Testis (tissue), 2 donors: ENCODE measurements at regions not wholly inside any gene's neighbourhood (a gene's known extent, or its start where the extent isn't known, plus 50 kb on each side); places are given as distances from the start of the nearest gene placed in this dataset.
A peak's percentile ranks its signal among the peaks of the same experiment; 100 is the strongest.
"Not testable (repeated sequence)": the region's sequence is repeated elsewhere in the genome, so short reads cannot be mapped to it uniquely, and the experiment has no call there.

Source experiments
- DNase-seq: peaks from one replicate; pipeline ENCODE4 v3.0.0-alpha.2; 2019
- H3K27ac ChIP-seq, 2 donors: fragments of 200-600 bp; sonication (generic); one replicate each; pipeline ENCODE4 v1.5.1; 2019
- H3K27me3 ChIP-seq: fragments of 200-600 bp; sonication (generic); one replicate; pipeline ENCODE4 v1.5.1; 2019
- H3K36me3 ChIP-seq: fragments of 200-600 bp; sonication (generic); one replicate; pipeline ENCODE4 v1.5.1; 2017; ENCODE audit warnings: low read depth; ENCODE audit errors: missing control alignments
- H3K4me1 ChIP-seq: fragments of 200-600 bp; sonication (generic); one replicate; pipeline ENCODE4 v1.5.1; 2019
- H3K4me3 ChIP-seq, 2 donors: fragments of 200-600 bp; sonication (generic); one replicate each; pipeline ENCODE4 v1.5.1; 2017 to 2019
- H3K9me3 ChIP-seq: fragments of 200-600 bp; sonication (generic); one replicate; pipeline ENCODE4 v1.5.1; 2017
- POLR2A ChIP-seq: fragments of 450-650 bp; IDR thresholded peaks from one replicate; pipeline ENCODE4 v1.6.1; 2017; ENCODE audit warnings: antibody characterized with exemption, mild to moderate bottlenecking, moderate library complexity
- WGBS, 2 donors: methylation state at CpG; one replicate each; pipeline ENCODE4 v1.1.5; 2018; 5-methylcytosine and 5-hydroxymethylcytosine counted together
- intact Hi-C: fragments of 100-400 bp; cut with DNase I; formaldehyde crosslinking; loops from one replicate; pipeline ENCODE4 v1.15.1; 2023; ENCODE audit warnings: low total_unique reads
- TF ChIP-seq, protein P1 (sequence below), 3 experiments: fragments of 450-650 bp in 2 of 3; fragments of 200-600 bp in 1 of 3; sonication (generic) in 1 of 3; IDR thresholded peaks; one replicate each; pipeline ENCODE4 v1.5.1; 2016 to 2019; ENCODE audit warnings: antibody characterized with exemption in 3 of 3, mild to moderate bottlenecking in 2 of 3, moderate library complexity in 1 of 3

DNA sequence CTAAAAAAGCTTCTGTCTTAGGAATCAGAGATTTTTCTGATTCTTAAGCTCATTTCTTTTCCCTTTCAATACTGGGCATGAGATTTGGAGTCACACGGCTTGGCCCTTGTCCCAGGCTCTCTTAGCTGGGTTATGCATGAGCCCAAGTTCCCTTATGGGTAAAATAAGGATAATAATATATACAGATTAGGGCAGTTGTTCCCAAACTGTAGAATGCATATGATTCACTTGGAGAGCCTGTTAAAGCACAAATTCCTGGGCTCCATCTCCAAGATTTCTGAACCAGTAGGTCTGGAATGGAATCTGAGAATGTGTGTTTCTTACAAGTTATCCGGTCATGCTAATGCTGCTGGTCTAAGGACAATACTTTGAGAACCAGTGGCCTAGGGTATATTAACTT, 154.0 kb downstream of the REEP3 start:
- no peaks in the 10 kb centered on the region for H3K27me3 ChIP-seq
- peak; percentile 28 for DNase-seq
- no peak overlapping the region for H3K27ac ChIP-seq
- no peak overlapping the region for H3K4me3 ChIP-seq
- peaks cover 20% of the 10 kb centered on the region for H3K4me1 ChIP-seq
- TF ChIP-seq, protein P1, sequence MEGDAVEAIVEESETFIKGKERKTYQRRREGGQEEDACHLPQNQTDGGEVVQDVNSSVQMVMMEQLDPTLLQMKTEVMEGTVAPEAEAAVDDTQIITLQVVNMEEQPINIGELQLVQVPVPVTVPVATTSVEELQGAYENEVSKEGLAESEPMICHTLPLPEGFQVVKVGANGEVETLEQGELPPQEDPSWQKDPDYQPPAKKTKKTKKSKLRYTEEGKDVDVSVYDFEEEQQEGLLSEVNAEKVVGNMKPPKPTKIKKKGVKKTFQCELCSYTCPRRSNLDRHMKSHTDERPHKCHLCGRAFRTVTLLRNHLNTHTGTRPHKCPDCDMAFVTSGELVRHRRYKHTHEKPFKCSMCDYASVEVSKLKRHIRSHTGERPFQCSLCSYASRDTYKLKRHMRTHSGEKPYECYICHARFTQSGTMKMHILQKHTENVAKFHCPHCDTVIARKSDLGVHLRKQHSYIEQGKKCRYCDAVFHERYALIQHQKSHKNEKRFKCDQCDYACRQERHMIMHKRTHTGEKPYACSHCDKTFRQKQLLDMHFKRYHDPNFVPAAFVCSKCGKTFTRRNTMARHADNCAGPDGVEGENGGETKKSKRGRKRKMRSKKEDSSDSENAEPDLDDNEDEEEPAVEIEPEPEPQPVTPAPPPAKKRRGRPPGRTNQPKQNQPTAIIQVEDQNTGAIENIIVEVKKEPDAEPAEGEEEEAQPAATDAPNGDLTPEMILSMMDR (IDR thresholded peaks at IDR 0.05), result no peak
- no peak for TF ChIP-seq POLR2A
- 75 to 77% methylated on average over 2 of the region's 2 CpGs for WGBS, 2 donors
- intact Hi-C loops, result no loop called here
- H3K36me3 ChIP-seq, result no peaks in the 10 kb centered on the region
- H3K9me3 ChIP-seq, result no peaks in the 10 kb centered on the region

DNA sequence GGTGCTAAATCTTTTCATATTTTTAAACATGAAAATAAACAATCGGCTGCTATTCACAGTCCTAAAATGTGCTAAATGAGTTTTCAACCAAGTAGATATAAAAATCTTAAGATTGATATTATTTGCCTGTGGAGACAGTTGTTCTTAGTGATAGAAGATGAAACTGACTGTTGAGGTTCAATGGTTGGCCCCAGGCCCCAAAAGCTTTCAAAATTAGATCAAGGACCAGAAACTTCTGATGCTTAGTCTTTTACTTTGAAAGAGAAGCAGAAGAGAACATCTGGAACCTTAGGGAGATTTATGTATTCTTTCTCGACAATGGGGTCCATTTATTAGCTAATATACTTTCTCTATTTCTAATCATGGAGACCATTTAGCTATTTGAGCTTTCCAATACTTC, 155.8 kb downstream of the REEP3 start:
- H3K27me3 ChIP-seq, result no peaks in the 10 kb centered on the region
- H3K9me3 ChIP-seq, result no peaks in the 10 kb centered on the region
- DNase-seq, result no peak
- WGBS, 2 donors, result 76 to 78% methylated on average over 2 of the region's 2 CpGs
- H3K4me3 ChIP-seq, result no peak overlapping the region
- H3K27ac ChIP-seq, result no peak overlapping the region
- peaks cover 16% of the 10 kb centered on the region for H3K4me1 ChIP-seq
- TF ChIP-seq, protein P1 (IDR thresholded peaks at IDR 0.05), result no peak
- no peak for TF ChIP-seq POLR2A
- no peaks in the 10 kb centered on the region for H3K36me3 ChIP-seq
- intact Hi-C loops, result no loop called here

DNA sequence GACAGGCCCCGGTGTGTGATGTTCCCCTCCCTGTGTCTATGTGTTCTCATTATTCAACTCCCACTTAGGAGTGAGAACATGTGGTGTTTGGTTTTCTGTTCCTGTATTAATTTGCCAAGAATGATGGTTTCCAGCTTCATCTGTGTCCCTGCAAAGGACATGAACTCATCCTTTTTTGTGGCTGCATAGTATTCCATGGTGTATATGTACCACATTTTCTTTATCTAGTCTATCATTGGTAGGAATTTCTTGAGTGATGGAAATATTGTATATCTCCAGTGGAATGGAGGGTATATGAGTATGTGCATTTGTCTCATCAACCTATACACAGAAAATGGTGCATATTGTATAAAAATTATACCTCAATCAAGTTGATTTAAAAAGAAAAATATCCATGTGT, 159.3 kb downstream of the REEP3 start:
- intact Hi-C loops, H3K36me3 ChIP-seq, H3K4me3 ChIP-seq, H3K27me3 ChIP-seq, DNase-seq, H3K27ac ChIP-seq, H3K9me3 ChIP-seq: not testable (repeated sequence)
- peaks cover 11% of the 10 kb centered on the region for H3K4me1 ChIP-seq
- 71 to 73% methylated on average over 1 of the region's 1 CpG for WGBS, 2 donors

DNA sequence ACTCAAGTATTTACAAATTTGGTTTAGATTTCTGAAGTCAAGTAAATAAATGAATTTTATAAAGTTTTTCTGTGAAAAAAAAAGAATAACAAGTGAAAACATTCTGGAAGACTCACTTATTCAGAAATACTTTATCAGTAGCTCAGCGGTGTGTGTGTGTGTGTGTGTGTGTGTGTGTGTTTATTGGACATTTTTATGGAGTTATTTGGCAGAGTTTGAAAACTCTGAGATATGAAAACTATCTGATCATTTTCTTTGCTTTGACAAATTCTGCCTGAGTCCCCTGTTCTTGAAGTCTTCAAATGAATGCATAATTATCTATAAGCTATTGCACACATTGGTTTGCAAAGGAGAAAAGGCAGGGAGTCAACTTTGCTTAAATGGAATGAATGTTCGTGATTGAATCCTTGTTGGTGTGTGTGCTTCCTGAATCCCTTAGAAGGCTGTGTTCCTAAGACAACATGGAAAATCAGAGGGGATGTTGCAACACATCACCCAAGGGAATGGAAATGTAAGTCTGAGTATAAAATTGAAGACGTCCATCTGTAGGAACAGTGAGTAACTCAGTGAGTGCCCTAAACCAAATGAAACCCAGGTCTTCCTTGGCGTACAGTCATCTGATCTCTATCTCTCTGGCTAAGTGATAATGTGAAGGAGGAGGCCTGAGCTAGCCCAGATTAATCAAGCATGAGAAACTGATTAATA, 160.9 kb downstream of the REEP3 start:
- DNase-seq, result peak; percentile 70
- Histone ChIP-seq H3K4me3 (no peak overlapping the region), H3K4me1 (peaks cover 11% of the 10 kb centered on the region), H3K9me3 (no peaks in the 10 kb centered on the region), H3K36me3 (no peaks in the 10 kb centered on the region), H3K27me3 (no peaks in the 10 kb centered on the region), H3K27ac (peak overlapping the region in 1 of 2 donors; percentile 9)
- 34 to 36% methylated on average over 4 of the region's 4 CpGs for WGBS, 2 donors
- TF ChIP-seq POLR2A, result no peak
- TF ChIP-seq, protein P1 (IDR thresholded peaks at IDR 0.05), result no peak
- intact Hi-C loops, result no loop called here

GRCh38 chr10:63682698-63683052, 161.5 kb downstream of the REEP3 start:
- intact Hi-C loops, H3K4me3 ChIP-seq, H3K9me3 ChIP-seq, DNase-seq, H3K27me3 ChIP-seq, H3K36me3 ChIP-seq: not testable (repeated sequence)
- H3K4me1 ChIP-seq, result peaks cover 11% of the 10 kb centered on the region
- peak overlapping the region in 1 of 2 donors; percentile 9 for H3K27ac ChIP-seq
- WGBS, 2 donors, result 63 to 73% methylated on average over 3 of the region's 3 CpGs

GRCh38 chr10:63683223-63683622, 162.0 kb downstream of the REEP3 start:
- peaks cover 11% of the 10 kb centered on the region for H3K4me1 ChIP-seq
- no peak overlapping the region for H3K4me3 ChIP-seq
- WGBS, 2 donors, result 58 to 70% methylated on average over 3 of the region's 3 CpGs
- intact Hi-C loops, result no loop called here
- TF ChIP-seq, protein P1 (IDR thresholded peaks at IDR 0.05), result no peak
- TF ChIP-seq POLR2A, result no peak
- H3K27me3 ChIP-seq, result no peaks in the 10 kb centered on the region
- H3K9me3 ChIP-seq, result no peaks in the 10 kb centered on the region
- DNase-seq, result no peak
- H3K36me3 ChIP-seq, result no peaks in the 10 kb centered on the region
- no peak overlapping the region for H3K27ac ChIP-seq
